ENCODE measurements at regions not wholly inside any gene's neighbourhood (a gene's known extent, or its start where the extent isn't known, plus 50 kb on each side); places are given as distances from the start of the nearest gene placed in this dataset.

DNA sequence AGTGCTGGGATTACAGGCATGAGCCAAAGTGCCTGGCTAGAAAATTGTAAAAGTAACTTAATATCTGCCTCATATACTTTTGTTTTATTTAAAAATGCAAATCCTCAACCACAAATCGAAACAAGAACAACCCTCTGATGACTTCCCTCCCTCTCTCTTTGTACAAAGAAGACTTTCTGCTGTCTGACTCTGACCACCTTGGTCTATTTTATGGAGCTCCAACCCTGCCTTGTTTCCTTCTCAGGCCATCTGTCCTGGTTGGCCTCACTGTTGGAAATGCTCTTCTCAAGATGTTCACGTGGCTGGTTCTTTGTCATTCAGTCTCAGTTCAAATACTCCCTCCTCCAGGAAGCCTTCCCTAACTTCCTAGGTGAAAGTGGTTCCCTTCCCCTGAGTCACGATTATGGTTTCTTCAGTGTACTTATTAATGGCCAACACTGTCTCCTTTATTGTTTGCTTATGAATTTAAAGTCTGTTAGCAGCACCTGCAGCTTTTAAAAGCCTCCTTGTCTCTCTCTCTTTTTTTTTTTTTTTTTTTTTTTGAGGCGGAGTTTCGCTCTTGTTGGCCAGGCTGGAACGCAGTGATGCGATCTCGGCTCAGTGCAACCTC is 151.5 kb upstream of the SALL4 start:
- TF ChIP-seq, protein P1, sequence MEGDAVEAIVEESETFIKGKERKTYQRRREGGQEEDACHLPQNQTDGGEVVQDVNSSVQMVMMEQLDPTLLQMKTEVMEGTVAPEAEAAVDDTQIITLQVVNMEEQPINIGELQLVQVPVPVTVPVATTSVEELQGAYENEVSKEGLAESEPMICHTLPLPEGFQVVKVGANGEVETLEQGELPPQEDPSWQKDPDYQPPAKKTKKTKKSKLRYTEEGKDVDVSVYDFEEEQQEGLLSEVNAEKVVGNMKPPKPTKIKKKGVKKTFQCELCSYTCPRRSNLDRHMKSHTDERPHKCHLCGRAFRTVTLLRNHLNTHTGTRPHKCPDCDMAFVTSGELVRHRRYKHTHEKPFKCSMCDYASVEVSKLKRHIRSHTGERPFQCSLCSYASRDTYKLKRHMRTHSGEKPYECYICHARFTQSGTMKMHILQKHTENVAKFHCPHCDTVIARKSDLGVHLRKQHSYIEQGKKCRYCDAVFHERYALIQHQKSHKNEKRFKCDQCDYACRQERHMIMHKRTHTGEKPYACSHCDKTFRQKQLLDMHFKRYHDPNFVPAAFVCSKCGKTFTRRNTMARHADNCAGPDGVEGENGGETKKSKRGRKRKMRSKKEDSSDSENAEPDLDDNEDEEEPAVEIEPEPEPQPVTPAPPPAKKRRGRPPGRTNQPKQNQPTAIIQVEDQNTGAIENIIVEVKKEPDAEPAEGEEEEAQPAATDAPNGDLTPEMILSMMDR (IDR thresholded peaks at IDR 0.05; ENCODE audit: low read depth, low read length, poor library complexity, severe bottlenecking), result no peak
- TF ChIP-seq EZH2phosphoT487 (IDR thresholded peaks at IDR 0.05; ENCODE audit: borderline replicate concordance, low read length), result no peak
